Tibial nerve (tissue), 4 donors: ENCODE measurements at regions not wholly inside any gene's neighbourhood (a gene's known extent, or its start where the extent isn't known, plus 50 kb on each side); places are given as distances from the start of the nearest gene placed in this dataset.

ENCODE experiments used
- DNase-seq, 2 donors: peaks; one replicate each; pipeline ENCODE4 v3.0.0-alpha.2; 2019; ENCODE audit warnings: low spot score in 2 of 2
- H3K27ac ChIP-seq, 4 donors: fragments of 200-600 bp; sonication (generic) in 3 of 4; one replicate each; pipeline ENCODE4 v1.5.1; 2017 to 2019; ENCODE audit warnings: mild to moderate bottlenecking in 1 of 4
- H3K27me3 ChIP-seq, 2 donors: fragments of 200-600 bp; sonication (generic) in 1 of 2; one replicate each; pipeline versions ENCODE4 v1.5.1 to v1.6.0; 2017 to 2019
- H3K36me3 ChIP-seq, 3 donors: fragments of 200-600 bp; sonication (generic); one replicate each; pipeline ENCODE4 v1.5.1; 2018 to 2019
- H3K4me1 ChIP-seq, 4 donors: fragments of 200-600 bp; sonication (generic) in 3 of 4; one replicate each; pipeline ENCODE4 v1.5.1; 2017 to 2019
- H3K4me3 ChIP-seq, 4 donors: fragments of 200-600 bp; sonication (generic) in 3 of 4; one replicate each; pipeline ENCODE4 v1.5.1; 2017 to 2019; ENCODE audit warnings: mild to moderate bottlenecking in 1 of 4, moderate library complexity in 1 of 4
- H3K9me3 ChIP-seq, 4 donors: fragments of 200-600 bp; sonication (generic) in 3 of 4; one replicate each; pipeline ENCODE4 v1.5.1; 2017 to 2019
- EP300 ChIP-seq, 2 donors: sonication (generic); formaldehyde crosslinking; IDR thresholded peaks; one replicate each; pipeline ENCODE4 v1.6.1; 2017; ENCODE audit warnings: antibody characterized with exemption in 2 of 2, mild to moderate bottlenecking in 1 of 2
- POLR2A ChIP-seq, 2 donors: fragments of 450-650 bp; IDR thresholded peaks; one replicate each; pipeline ENCODE4 v1.6.1; 2017; ENCODE audit warnings: antibody characterized with exemption in 2 of 2, mild to moderate bottlenecking in 2 of 2, moderate library complexity in 2 of 2
- WGBS, 2 donors: methylation state at CpG; one replicate each; pipeline ENCODE4 v1.1.5; 2018; 5-methylcytosine and 5-hydroxymethylcytosine counted together
- TF ChIP-seq, protein P1 (sequence below), 5 experiments: fragments of 200-600 bp in 3 of 5; fragments of 450-650 bp in 2 of 5; sonication (generic) in 3 of 5; IDR thresholded peaks; one replicate each; pipeline ENCODE4 v1.5.1; 2016 to 2019; ENCODE audit warnings: antibody characterized with exemption in 5 of 5, mild to moderate bottlenecking in 3 of 5, moderate library complexity in 2 of 5

GRCh38 chr4:119858176-119858575 is 208.5 kb downstream of the MAD2L1 start:
- H3K36me3 ChIP-seq, result no peaks in the 10 kb centered on the region
- no peak overlapping the region for H3K27ac ChIP-seq
- H3K27me3 ChIP-seq, result no peaks in the 10 kb centered on the region
- no peaks in the 10 kb centered on the region for H3K9me3 ChIP-seq
- DNase-seq, result no peak
- H3K4me3 ChIP-seq, result no peak overlapping the region
- TF ChIP-seq, protein P1, sequence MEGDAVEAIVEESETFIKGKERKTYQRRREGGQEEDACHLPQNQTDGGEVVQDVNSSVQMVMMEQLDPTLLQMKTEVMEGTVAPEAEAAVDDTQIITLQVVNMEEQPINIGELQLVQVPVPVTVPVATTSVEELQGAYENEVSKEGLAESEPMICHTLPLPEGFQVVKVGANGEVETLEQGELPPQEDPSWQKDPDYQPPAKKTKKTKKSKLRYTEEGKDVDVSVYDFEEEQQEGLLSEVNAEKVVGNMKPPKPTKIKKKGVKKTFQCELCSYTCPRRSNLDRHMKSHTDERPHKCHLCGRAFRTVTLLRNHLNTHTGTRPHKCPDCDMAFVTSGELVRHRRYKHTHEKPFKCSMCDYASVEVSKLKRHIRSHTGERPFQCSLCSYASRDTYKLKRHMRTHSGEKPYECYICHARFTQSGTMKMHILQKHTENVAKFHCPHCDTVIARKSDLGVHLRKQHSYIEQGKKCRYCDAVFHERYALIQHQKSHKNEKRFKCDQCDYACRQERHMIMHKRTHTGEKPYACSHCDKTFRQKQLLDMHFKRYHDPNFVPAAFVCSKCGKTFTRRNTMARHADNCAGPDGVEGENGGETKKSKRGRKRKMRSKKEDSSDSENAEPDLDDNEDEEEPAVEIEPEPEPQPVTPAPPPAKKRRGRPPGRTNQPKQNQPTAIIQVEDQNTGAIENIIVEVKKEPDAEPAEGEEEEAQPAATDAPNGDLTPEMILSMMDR (IDR thresholded peaks at IDR 0.05), result no peak
- H3K4me1 ChIP-seq, result no peaks in the 10 kb centered on the region

- Histone ChIP-seq H3K27me3 (no peaks in the 10 kb centered on the region), H3K9me3 (no peaks in the 10 kb centered on the region), H3K36me3 (no peaks in the 10 kb centered on the region), H3K4me1 (no peaks in the 10 kb centered on the region), H3K4me3 (no peak overlapping the region), H3K27ac (no peak overlapping the region)
- TF ChIP-seq EP300 (IDR thresholded peaks at IDR 0.05), result no peak
- TF ChIP-seq, protein P1 (IDR thresholded peaks at IDR 0.05), result no peak
- TF ChIP-seq POLR2A (IDR thresholded peaks at IDR 0.05), result no peak
- DNase-seq, result no peak
- 44 to 54% methylated on average over 1 of the region's 1 CpG for WGBS, 2 donors
Observed at GRCh38 chr4:119854364-119854763, 212.3 kb downstream of the MAD2L1 start.

DNA sequence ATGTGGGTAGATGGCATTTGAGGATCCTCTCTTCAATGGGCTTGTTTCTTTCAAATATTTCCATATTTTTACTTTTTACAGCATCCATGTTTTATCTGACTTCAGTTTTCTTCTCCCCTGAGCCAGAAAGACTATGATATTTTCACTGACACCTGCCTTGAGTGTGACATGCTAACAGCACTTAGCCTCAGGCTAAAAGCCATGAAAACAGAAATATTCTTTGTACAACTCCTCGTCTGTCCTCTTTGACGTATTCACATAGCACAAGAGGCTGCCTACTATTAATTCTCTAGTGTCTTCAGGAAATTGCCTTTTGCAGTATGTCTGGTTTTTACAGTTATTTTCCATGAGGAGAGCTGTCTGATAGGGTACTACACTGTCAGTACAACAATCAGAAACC is 215.0 kb downstream of the MAD2L1 start:
- peaks cover 0 to 10% (median 0%) of the 10 kb centered on the region in 4 donors for H3K9me3 ChIP-seq
- H3K27ac ChIP-seq, result no peak overlapping the region
- no peak for TF ChIP-seq EP300 (IDR thresholded peaks at IDR 0.05)
- TF ChIP-seq, protein P1 (IDR thresholded peaks at IDR 0.05), result no peak
- TF ChIP-seq POLR2A (IDR thresholded peaks at IDR 0.05), result no peak
- WGBS, 2 donors, result 69 to 71% methylated on average over 2 of the region's 2 CpGs
- H3K27me3 ChIP-seq, result no peaks in the 10 kb centered on the region
- no peaks in the 10 kb centered on the region for H3K4me1 ChIP-seq
- H3K4me3 ChIP-seq, result no peak overlapping the region
- H3K36me3 ChIP-seq, result no peaks in the 10 kb centered on the region
- DNase-seq, result no peak

DNA sequence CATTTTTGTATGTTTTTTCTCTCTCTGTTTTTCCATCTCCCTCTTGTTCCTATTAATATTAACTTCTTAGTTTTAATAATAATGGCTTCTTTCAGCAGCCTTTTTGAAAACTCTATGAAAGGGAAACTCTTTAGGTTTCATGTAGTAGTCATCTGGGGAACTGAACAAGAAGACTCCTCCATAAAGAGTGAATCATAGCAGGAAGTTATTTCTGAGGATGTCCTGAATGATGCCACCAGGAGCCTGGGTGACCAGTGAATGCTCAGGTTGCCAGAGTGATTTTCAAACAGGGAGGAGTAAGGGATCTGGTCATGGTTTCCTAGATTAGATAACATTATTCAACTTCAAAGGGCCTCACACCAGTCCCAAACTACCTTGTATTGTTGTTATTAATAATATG is 212.8 kb upstream of the PDE5A start:
- no peak for TF ChIP-seq POLR2A (IDR thresholded peaks at IDR 0.05)
- no peaks in the 10 kb centered on the region for H3K27me3 ChIP-seq
- H3K36me3 ChIP-seq, result no peaks in the 10 kb centered on the region
- no peak overlapping the region for H3K4me3 ChIP-seq
- H3K27ac ChIP-seq, result no peak overlapping the region
- peaks cover 0 to 6% (median 2%) of the 10 kb centered on the region in 4 donors for H3K9me3 ChIP-seq
- H3K4me1 ChIP-seq, result no peaks in the 10 kb centered on the region
- DNase-seq, result no peak

- WGBS, 2 donors, result 47 to 62% methylated on average over 1 of the region's 1 CpG
- peaks cover 0 to 6% (median 2%) of the 10 kb centered on the region in 4 donors for H3K9me3 ChIP-seq
- no peaks in the 10 kb centered on the region for H3K4me1 ChIP-seq
- H3K27ac ChIP-seq, result no peak overlapping the region
- no peak for DNase-seq
- no peaks in the 10 kb centered on the region for H3K36me3 ChIP-seq
- H3K4me3 ChIP-seq, result no peak overlapping the region
- no peaks in the 10 kb centered on the region for H3K27me3 ChIP-seq
- TF ChIP-seq EP300 (IDR thresholded peaks at IDR 0.05), result no peak
- TF ChIP-seq, protein P1 (IDR thresholded peaks at IDR 0.05), result no peak
- no peak for TF ChIP-seq POLR2A (IDR thresholded peaks at IDR 0.05)
Observed at GRCh38 chr4:119835613-119835910, 207.0 kb upstream of the PDE5A start.

- H3K4me1 ChIP-seq, result no peaks in the 10 kb centered on the region
- 49 to 50% methylated on average over 3 of the region's 3 CpGs for WGBS, 2 donors
- DNase-seq, result no peak
- H3K27me3 ChIP-seq, result no peaks in the 10 kb centered on the region
- TF ChIP-seq, protein P1 (IDR thresholded peaks at IDR 0.05), result no peak
- TF ChIP-seq EP300 (IDR thresholded peaks at IDR 0.05) (no peak), POLR2A (IDR thresholded peaks at IDR 0.05) (no peak)
- H3K27ac ChIP-seq, result peak overlapping the region in 1 of 4 donors; percentile 22
- no peak overlapping the region for H3K4me3 ChIP-seq
- no peaks in the 10 kb centered on the region for H3K36me3 ChIP-seq
- peaks cover 0 to 6% (median 2%) of the 10 kb centered on the region in 4 donors for H3K9me3 ChIP-seq
Observed at GRCh38 chr4:119834906-119835612, 206.5 kb upstream of the PDE5A start.
